Stimulated activated CD4-positive, alpha-beta T cell treated with anti-CD3 and anti-CD28 coated beads, Interleukin-2, amount 100 ng/mL, for 24 hours (primary cell): ENCODE measurements at regions not wholly inside any gene's neighbourhood (a gene's known extent, or its start where the extent isn't known, plus 50 kb on each side); places are given as distances from the start of the nearest gene placed in this dataset.

Experiments
- DNase-seq, 2 donors: peaks; one replicate each; pipeline ENCODE4 v3.0.0-alpha.2; 2020

GRCh38 chr2:104340162-104340561 lies 513.8 kb upstream of the POU3F3 start:
- no peak for DNase-seq

GRCh38 chr2:104340879-104341828 lies 512.8 kb upstream of the POU3F3 start:
- no peak for DNase-seq

GRCh38 chr2:104344306-104344705 lies 509.6 kb upstream of the POU3F3 start:
- no peak for DNase-seq

GRCh38 chr2:104344985-104345384 lies 508.9 kb upstream of the POU3F3 start:
- no peak for DNase-seq

GRCh38 chr2:104358122-104358521 lies 495.8 kb upstream of the POU3F3 start:
- no peak for DNase-seq

- DNase-seq = no peak
Measured at GRCh38 chr2:104361414-104361813, 492.5 kb upstream of the POU3F3 start.

GRCh38 chr2:104368089-104368488 lies 485.8 kb upstream of the POU3F3 start:
- no peak for DNase-seq

- DNase-seq = no peak
Measured at GRCh38 chr2:104371087-104371781, 482.7 kb upstream of the POU3F3 start.

GRCh38 chr2:104375206-104375605 lies 478.7 kb upstream of the POU3F3 start:
- DNase-seq = no peak

GRCh38 chr2:104378853-104379374 lies 475.0 kb upstream of the POU3F3 start:
- DNase-seq = peak; percentile 3 to 17

GRCh38 chr2:104384961-104385360 lies 469.0 kb upstream of the POU3F3 start:
- no peak for DNase-seq

- DNase-seq = no peak
Measured at GRCh38 chr2:104385743-104386142, 468.2 kb upstream of the POU3F3 start.

GRCh38 chr2:104388296-104388695 lies 465.6 kb upstream of the POU3F3 start:
- no peak for DNase-seq

- no peak for DNase-seq
Measured at GRCh38 chr2:104402825-104403224, 451.1 kb upstream of the POU3F3 start.

- no peak for DNase-seq
Measured at GRCh38 chr2:104404526-104404925, 449.4 kb upstream of the POU3F3 start.

- DNase-seq = no peak
Measured at GRCh38 chr2:104405623-104406022, 448.3 kb upstream of the POU3F3 start.

- no peak for DNase-seq
Measured at GRCh38 chr2:104406261-104406726, 447.6 kb upstream of the POU3F3 start.

- DNase-seq = no peak
Measured at GRCh38 chr2:104407641-104408040, 446.3 kb upstream of the POU3F3 start.

- DNase-seq = no peak
Measured at GRCh38 chr2:104408266-104408665, 445.6 kb upstream of the POU3F3 start.

- no peak for DNase-seq
Measured at GRCh38 chr2:104410136-104410535, 443.8 kb upstream of the POU3F3 start.

- DNase-seq = peak in 1 of 2 donors; percentile 40
Measured at GRCh38 chr2:104412384-104412783, 441.5 kb upstream of the POU3F3 start.

GRCh38 chr2:104413890-104414289 lies 440.0 kb upstream of the POU3F3 start:
- no peak for DNase-seq

GRCh38 chr2:104415284-104415683 lies 438.6 kb upstream of the POU3F3 start:
- no peak for DNase-seq
